Mammary epithelial cell (primary cell): ENCODE measurements at regions not wholly inside any gene's neighbourhood (a gene's known extent, or its start where the extent isn't known, plus 50 kb on each side); places are given as distances from the start of the nearest gene placed in this dataset.
"Not testable (repeated sequence)": the region's sequence is repeated elsewhere in the genome, so short reads cannot be mapped to it uniquely, and the experiment has no call there.

Experiments used
- EZH2 ChIP-seq: IDR thresholded peaks from 2 replicates; pipeline ENCODE4 v1.6.1; 2012; ENCODE audit warnings: low read length, inconsistent platforms, borderline replicate concordance
- TF ChIP-seq, protein P1 (sequence below), 2 donors: IDR thresholded peaks in 1 of 2; conservative IDR thresholded peaks in 1 of 2; 2 replicates each; pipeline ENCODE4 v1.5.1; 2011 to 2012; ENCODE audit warnings: inconsistent platforms in 2 of 2, low read length in 2 of 2, mild to moderate bottlenecking in 2 of 2, control low read depth in 1 of 2, low read depth in 1 of 2; ENCODE audit not compliant: insufficient read depth in 1 of 2; ENCODE audit errors: extremely low read depth in 1 of 2

DNA sequence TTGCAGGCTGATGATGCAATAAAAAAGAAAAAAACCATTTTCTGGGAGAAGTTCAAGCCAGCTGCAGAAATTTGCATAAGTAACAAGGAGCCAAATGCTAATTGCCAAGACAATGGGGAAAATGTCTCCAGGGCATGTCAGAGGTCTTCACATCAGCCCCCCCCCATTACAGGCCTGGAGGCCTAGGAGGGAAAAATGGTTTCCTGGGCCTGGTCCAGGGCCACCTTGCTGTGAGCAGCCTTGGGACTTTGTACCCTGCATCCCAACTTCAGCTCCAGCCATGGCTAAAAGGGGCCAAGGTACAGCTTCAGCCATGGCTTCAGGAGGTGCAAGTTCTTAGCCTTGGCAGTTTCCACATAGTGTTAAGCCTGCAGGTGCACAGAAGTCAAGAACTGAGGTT lies 160.0 kb upstream of the IRS4 start:
- TF ChIP-seq, protein P1, sequence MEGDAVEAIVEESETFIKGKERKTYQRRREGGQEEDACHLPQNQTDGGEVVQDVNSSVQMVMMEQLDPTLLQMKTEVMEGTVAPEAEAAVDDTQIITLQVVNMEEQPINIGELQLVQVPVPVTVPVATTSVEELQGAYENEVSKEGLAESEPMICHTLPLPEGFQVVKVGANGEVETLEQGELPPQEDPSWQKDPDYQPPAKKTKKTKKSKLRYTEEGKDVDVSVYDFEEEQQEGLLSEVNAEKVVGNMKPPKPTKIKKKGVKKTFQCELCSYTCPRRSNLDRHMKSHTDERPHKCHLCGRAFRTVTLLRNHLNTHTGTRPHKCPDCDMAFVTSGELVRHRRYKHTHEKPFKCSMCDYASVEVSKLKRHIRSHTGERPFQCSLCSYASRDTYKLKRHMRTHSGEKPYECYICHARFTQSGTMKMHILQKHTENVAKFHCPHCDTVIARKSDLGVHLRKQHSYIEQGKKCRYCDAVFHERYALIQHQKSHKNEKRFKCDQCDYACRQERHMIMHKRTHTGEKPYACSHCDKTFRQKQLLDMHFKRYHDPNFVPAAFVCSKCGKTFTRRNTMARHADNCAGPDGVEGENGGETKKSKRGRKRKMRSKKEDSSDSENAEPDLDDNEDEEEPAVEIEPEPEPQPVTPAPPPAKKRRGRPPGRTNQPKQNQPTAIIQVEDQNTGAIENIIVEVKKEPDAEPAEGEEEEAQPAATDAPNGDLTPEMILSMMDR (conservative IDR thresholded peaks at IDR 0.05 in 1 of 2, IDR thresholded peaks at IDR 0.05 in 1 of 2; ENCODE audit: extremely low read depth in 1 of 2, insufficient read depth in 1 of 2, low read depth in 1 of 2, low read length in 2 of 2) = not testable (repeated sequence)
- TF ChIP-seq EZH2 = not testable (repeated sequence)
